ENCODE measurements at regions not wholly inside any gene's neighbourhood (a gene's known extent, or its start where the extent isn't known, plus 50 kb on each side); places are given as distances from the start of the nearest gene placed in this dataset.
"Not testable (repeated sequence)": the region's sequence is repeated elsewhere in the genome, so short reads cannot be mapped to it uniquely, and the experiment has no call there.

DNA sequence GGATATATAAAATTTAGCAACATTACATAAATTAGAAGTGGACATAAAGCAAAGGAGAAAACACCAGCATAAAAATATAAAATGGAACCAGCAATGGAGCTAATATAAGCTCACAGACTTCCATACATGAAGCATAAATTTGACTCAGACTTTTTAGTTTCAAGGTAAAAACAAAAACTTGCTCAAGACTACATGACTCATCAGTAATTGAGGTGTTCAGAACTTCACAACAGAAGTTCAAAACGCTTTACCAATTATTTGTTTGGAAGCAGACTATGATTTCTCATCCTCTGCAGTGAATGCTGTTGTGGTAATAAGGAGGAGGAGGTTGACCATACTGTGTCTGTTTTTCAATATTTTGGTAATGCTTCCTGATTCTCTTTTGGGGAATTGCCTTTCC lies 192.0 kb upstream of the MEIS1 start:
- not testable (repeated sequence) for DNase-seq (ENCODE audit: low read depth)

DNA sequence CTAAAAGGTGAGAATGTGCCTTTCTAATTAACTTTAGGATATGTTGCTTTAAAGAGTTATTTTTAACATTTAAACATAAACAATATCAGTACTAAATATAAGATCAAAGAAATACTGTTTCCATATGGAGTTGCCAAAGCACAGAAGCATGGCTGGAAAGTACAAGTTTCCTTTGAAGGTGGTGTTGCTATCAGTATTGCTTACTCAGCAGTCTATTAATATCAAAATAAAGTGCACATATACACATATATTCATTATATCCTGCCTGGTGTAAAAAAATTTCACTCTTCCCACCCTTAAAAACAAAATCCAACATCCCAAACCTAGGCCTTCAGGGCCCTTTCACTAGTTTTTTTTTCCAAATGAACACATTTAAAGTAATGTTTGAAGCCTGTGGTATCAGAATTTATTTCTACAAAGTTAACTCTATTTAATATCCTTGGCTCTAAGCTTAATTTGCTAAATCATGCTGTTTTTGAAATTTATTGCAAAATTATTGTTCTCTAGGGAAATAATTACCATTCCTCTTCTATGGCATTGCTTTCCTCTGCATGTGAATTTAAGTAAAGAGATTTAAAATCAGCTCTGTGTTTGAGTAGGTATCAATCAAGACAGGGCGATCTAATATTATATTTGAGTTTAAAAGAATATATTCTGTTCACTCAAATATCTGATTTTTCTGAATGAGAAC lies 192.7 kb upstream of the MEIS1 start:
- no peak for DNase-seq (ENCODE audit: low read depth)

DNA sequence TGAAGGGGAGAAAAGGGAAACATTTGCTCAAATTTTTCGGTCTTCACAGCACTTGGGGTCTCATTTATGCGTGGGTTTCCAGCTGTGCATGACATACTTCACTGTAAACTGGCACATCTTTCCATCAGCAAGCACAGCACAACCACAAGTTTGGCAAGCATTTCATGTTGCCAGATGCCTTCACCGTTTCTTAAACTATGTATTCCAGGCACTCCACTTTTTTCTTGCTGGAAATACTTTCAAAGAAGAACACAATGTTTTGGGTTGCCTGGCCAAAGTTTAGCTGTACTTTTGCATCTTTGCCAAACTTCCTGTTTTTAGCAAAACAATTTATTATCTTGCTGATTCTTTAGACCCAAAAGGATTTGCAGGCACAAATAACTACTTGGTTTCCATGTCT lies 194.6 kb upstream of the MEIS1 start:
- no peak for DNase-seq (ENCODE audit: low read depth)

DNA sequence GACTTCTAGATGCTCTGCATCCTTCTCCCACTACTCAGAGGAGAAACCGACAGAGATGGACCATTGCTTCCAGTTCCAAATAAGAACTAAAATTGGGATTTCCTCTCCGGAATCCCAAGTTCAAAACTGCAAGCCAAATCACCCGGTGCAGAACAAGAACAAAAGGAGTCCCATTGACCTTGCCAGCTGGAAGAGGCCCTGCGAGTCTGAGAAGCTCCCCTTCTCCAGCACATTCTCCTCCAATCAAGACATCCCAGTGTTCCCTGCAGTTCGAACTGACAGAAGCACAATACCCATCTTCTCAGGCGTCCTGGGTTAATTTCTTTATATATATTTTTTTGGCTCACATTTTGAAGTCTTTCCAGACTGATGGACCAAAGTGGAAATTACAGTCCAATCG lies 195.3 kb upstream of the MEIS1 start:
- DNase-seq (ENCODE audit: low read depth) = no peak

DNA sequence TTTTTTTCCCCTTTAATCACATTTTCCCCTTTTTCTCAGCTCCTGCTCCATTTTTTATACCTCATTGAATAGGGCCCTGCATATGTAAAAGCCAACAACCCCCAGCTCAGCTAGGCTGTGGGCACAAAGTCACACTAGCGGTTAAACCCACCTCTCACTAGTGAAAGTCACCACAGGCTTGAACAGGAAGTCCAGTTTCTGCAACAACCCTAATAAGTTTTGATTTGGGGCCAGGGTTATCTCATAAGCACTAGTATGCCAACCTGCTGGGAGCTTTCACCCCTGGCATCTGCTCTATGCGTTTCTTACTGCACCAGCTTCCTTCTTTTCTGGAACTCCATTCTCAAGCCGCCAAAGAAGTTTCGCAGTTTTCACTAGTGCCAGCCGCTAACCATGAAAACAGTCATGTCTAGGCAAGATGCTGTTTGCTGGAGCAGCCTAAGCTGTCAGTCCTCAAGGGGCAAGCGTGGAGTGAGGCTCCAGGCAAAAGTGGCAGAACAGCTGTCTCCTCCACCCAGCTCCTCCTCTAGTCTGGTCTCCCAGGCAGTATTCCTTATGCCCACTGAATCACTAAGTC lies 197.0 kb upstream of the MEIS1 start:
- no peak for DNase-seq (ENCODE audit: low read depth)

DNA sequence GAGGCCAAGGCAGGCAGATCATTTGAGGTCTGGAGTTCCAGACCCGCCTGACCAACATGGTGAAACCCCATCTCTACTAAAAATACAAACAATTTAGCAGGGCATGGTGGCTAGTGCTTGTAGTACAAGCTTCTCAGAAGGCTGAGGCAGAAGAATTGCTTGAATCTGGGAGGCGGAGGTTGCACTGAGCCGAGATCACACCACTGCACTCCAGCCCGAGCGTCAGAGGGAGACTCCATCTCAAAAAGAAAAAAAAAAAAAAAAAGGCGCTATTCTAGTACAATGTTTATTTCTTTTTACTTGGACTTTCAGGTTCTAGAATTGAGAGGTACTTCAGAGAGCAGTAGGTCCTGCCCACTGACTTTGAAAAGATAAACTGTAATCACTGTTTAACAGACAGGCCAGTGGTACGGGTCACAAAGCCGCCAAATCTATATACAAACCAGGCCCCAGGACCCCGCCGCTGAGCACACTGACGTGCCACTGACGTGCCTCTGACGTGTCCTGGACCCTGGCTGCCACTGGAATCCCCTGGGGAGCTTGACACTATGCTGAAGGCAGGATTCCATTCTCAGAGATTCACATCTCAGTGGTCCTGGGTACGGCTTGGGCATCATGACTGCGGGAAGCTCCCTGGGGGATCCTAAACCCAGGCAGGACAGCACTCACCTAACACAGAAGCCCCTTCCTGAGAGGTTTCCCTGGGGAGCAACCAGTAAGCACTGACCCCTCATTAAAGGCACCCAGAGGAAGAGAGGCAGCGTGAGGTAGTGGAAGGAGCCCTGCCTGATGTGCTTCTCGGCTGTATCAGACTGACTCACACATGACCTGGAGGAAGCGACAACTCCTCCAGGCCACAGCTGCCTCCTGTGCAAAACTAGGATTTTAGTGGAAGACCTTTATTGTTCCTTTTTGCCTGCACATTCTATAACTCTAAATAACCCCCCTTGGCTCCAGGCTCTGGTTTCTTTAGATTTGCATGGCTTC lies 197.8 kb upstream of the MEIS1 start:
- DNase-seq (ENCODE audit: low read depth) = no peak

DNA sequence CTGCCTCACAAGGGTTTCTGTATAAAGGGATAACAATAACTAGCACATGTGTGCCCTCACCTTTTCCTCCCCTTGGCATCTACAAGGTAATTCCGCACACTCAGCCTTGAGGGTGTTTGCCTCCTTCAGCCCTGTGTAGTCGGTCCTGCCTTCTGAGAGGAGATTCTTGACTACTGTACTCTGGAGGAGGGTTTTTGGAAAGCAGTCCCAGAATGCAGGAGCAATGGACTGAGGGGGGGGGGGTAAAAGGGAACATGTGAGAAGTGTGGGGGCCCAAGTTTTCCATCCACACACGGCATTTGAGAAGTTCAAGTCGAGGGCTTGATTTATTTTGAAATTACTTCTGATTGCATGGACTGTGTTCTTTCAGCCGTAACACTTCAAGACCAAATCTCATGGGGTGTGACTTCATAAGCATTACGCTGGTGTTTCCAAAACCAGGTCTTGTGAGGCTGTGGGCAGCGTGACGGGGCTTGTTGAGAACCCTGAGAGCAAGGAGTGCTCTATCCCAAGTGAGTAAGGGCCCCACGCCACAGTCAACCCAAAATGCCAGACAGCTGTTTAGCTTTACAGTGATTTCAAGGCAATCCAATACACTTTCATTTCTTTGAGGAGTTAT lies 198.7 kb upstream of the MEIS1 start:
- DNase-seq (ENCODE audit: low read depth) = no peak

DNA sequence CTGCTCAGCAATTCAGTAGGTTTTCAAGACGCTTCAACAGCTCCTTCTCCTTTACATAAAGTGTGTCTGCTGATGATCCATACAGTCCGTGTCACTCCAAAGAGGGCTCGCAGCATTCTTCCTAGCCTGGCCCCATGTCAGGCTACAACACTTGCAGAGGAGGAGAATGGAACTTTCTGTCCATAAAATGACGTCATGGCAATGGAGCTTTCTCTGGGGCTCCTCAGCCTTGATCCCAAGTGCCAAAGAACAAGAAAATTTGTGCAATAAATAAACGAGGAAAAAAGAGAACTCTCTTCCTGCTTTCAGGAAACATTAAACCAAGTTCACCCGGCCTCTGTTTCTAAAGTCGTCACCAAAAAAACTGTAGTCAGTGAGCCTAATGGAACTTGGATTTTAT lies 199.5 kb upstream of the MEIS1 start:
- no peak for DNase-seq (ENCODE audit: low read depth)

DNA sequence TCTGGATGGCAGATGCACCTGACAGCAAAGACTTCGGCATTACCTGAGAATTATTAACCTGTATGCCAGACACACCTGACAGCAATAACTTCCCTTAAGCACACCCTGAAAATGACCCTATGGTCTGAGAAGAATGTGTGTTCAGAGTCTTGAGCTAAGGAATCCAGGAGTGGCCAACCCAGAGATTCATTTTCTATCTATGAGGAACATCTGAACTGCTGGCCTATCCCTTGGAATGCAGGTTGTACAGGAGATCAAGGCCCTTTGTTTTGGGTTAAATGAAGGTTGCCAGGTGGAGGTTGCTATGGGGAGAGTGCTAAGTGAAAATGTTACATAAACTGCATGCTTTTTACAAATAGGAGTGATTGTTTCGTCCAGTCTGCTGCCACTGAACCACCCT lies 200.9 kb upstream of the MEIS1 start:
- no peak for DNase-seq (ENCODE audit: low read depth)

DNA sequence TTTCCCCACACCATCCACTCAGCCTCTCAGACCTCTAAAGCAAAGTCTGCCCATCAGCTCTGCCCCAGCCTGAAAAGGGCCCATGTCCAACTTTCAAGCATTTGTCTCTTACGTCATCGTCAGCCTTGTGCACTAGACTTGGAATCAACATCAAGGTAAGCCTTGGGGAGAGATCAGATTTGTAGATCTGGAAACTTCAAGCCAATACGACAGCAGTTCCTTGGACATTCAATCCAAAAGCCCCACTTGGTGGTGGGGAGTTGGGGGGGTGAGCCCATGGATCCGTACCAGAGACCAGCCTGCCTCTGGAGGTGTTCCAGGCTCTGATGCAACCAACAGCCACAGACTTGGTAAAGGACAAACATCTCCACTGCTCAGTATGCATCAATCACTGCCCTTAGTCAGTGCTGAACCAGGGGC lies 206.8 kb upstream of the MEIS1 start:
- no peak for DNase-seq (ENCODE audit: low read depth)

DNA sequence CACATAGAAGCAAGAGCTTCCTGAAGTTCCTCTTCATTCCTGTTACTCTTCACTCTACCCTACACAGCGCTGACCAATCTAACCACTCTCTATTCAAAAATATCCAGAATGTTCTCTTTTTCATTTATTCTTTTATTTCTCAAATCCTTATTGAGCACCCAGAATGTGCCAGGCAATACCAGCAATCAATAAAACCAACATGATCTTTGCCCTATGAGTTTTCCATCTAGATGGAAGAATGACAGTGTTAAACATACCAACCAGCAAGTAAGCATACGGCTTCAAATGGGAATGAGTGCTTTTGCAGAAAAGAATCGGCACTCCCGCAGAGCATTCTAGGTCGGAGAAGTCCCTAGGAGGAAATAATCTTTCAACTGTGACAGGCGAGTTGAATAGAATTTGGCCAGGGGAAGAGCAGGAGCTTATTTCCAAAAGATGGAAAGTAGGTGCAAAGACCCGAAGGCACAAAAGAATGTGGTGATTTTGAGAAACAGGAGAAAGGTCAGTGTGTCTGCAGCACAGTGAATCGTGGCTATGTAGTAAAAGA lies 217.8 kb upstream of the MEIS1 start:
- DNase-seq (ENCODE audit: low read depth) = no peak

DNA sequence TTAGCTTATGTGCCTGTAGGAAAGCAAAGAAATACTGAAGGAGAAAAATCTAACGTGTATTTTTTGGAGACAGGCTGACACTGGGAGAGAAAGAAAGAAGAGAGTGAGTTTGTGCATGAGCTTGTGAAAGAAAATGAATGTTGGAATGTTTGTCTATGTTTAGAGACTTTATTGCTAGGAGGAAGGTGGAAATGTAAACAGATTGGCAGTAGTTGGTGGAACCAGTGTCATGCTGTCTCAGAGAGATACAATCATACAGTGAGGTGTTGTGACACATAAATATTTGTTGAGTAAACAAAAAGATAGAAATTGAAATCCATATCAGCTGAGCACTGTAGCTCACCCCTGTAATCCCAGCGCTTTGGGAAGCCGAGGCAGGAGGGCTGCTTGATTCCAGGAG lies 222.2 kb upstream of the MEIS1 start:
- DNase-seq (ENCODE audit: low read depth) = no peak

DNA sequence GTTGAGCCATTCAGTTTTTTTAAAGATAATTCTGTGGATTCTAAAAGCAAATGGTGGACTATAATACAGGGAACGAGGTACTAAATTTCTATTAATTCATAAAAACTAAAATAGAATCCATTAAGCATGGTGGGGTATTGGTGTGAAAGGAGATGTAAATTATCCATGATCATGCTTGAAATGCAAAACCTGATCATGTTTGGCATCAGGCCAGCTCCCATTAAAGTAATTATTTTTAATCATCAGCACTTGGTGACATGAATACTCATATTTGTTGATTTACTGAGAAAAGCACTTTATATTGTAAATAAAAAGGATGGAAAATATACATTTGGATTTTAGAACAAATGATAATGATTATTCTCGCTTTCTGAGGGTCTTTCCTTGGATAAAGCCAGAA lies 232.3 kb upstream of the MEIS1 start:
- no peak for DNase-seq (ENCODE audit: low read depth)

DNA sequence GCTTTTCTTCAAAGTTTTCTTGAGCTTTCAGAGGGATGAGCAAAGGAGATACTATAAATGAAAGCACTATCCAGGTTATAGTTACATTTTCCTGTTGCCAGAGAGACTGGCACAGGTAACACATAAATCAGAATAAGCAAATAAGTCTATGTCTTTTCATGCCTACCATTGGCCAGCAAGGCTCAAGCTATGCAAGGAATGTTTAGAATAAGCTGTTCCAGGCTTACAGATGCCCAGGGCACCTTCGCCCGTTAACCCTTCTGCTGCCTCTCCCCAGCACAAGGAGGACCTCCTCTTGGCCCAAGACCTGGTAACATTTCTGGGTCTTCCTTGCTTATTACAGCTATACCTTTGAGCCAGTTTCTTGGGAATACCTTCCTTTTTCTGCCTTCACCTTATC lies 233.7 kb upstream of the MEIS1 start:
- DNase-seq (ENCODE audit: low read depth) = no peak

DNA sequence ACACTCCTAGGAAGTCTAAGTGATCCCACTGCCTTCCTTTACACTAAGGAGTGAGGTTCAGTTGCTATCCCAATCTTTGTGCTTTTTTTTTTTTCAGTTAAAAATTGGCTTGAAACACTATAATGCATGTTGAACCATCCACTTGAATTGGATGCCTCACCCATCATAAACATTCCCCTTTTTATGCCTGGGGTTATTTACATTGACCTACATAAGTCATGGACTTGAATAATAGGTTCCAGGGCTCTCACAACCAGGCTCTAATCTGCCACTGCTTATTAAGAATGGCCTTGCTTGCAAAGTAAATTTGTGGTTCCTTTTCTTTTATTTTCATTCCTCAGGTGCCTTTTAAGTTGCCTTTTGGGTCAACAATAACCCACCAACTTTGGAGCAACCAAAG lies 236.1 kb upstream of the MEIS1 start:
- DNase-seq (ENCODE audit: low read depth) = no peak

DNA sequence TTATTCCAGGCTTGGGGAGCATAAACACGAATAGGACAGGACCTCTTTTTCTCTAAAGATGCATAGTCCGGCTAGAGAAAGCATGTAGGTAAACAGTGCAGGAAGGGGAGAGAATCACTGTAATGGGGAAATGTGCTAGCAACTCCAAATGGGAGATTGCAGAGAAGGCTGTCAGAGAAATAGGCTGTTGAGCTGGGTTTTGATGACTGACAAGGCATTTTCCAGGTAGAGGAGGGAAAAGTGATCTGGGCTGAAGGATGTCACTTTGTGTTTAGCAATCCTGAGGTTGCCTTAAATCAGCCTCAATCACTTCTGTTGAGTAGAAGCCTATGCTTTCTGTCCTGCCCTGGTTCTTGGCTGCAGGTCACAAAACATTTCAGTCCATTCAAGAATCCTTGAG lies 242.0 kb upstream of the MEIS1 start:
- DNase-seq (ENCODE audit: low read depth) = no peak

DNA sequence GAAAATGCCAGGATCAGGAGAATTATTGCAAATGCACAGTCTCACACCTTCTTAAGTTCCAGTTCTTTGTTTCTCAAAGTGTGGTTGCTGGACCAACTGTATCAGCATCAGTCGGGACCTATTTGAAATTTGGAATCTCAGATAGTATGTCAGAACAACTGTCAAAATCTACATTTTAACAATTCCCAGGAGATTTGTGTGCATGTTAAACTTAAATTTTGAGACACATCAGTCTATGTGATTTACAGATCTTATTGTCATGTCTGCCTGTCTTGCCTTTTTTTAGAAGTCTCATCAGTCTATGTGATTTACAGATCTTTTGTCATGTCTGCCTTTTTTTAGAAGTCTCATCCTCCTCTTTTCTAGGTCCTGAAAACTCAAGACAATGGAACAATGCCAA lies 243.6 kb upstream of the MEIS1 start:
- DNase-seq (ENCODE audit: low read depth) = no peak

DNA sequence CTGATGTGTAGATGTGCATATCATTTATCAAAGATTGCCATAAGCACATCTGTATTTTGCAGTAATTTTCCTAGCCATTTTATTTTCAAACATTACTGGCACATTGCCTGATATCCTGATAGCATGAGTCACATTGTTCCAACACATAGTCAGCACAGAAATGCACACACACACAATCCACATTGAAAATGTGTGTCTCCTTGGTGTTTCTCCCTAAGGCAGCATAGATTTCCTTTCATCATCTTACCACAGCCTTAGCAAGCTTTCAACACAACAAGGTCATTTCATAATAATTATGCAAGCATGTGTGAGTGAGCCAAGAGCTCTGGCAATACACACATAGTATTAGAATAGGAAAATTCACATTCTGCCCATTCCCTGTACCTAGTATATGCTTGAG lies 245.4 kb upstream of the MEIS1 start:
- DNase-seq (ENCODE audit: low read depth) = no peak

DNA sequence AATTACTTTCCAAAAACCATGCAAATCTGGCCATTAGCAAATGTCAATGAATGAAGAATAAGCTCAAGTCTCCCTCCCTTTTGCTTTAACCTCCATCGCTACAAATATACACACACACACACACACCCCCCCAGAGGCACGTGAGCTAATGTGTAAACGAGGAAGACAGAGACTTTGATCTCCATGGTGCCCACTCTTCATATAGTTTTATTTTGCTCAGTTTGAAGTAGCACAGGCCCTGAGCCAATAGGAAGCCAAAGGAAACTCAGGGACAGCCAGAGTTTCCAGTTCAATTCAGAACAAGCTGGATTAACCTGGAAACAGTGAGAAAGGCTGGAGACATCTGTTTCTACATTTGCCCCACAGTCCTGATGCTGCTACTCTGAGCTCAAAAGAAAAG lies 248.4 kb upstream of the MEIS1 start:
- DNase-seq (ENCODE audit: low read depth) = no peak

DNA sequence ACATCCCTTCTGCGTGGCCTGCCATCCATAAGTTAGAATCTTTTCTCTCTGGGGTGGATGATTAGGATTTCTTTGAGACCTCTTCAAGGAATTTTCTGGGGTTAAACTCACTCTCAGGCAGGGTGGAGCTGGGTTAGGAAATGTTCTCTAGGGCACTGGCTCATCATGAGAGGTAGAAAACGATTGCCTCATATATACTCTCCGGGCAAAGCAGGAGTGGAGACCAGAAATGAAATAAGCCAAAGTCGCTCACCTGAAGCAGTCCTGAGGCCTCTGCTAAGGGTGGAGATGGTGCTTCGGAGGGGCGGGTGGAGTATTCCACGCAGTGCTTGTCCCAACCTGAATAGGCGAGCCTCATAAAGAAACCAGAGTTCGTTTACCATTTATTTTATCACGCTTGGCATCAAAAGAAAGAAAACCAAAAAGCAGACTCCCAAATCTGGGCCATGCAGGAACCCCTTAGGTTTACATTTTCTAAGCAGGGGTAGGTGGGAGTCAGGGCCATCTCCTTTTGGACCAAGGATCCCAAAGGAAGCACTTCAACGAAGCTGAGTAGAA lies 249.3 kb upstream of the MEIS1 start:
- no peak for DNase-seq (ENCODE audit: low read depth)

DNA sequence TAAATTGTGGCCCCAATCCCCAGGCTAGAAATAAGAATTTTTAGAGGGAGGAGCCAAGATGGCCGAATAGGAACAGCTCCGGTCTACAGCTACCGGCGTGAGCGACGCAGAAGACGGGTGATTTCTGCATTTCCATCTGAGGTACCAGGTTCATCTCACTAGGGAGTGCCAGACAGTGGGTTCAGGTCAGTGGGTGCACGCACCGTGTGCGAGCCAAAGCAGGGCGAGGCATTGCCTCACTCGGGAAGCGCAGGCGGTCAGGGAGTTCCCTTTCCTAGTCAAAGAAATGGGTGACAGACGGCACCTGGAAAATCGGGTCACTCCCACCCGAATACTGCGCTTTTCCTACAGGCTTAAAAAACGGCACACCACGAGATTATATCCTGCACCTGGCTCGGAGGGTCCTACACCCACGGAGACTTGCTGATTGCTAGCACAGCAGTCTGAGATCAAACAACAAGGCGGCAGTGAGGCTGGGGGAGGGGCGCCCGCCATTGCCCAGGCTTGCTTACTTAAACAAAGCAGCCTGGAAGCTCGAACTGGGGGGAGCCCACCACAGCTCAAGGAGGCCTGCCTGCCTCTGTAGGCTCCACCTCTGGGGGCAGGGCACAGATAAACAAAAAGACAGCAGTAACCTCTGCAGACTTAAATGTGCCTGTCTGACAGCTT lies 257.7 kb upstream of the MEIS1 start:
- not testable (repeated sequence) for DNase-seq (ENCODE audit: low read depth)

Data from ELR (cell line).